B cell (primary cell): ENCODE measurements at regions not wholly inside any gene's neighbourhood (a gene's known extent, or its start where the extent isn't known, plus 50 kb on each side); places are given as distances from the start of the nearest gene placed in this dataset.

Source experiments
- CTCF ChIP-seq: fragments of 200-600 bp; IDR thresholded peaks from one replicate; pipeline ENCODE4 v1.8.0; 2022; ENCODE audit warnings: antibody characterized with exemption, mild to moderate bottlenecking
- EZH2 ChIP-seq: IDR thresholded peaks from 2 replicates; pipeline ENCODE4 v1.6.1; 2012; ENCODE audit warnings: borderline replicate concordance, low read depth, mild to moderate bottlenecking, moderate library complexity, low read length; ENCODE audit not compliant: insufficient read depth, poor library complexity, severe bottlenecking

- TF ChIP-seq CTCF (no peak), EZH2 (no peak)
Observed at GRCh38 chr2:234725528-234726264, 226.1 kb upstream of the SH3BP4 start.
